ENCODE measurements at regions not wholly inside any gene's neighbourhood (a gene's known extent, or its start where the extent isn't known, plus 50 kb on each side); places are given as distances from the start of the nearest gene placed in this dataset.

GRCh38 chr4:74537459-74537858 is 92.5 kb downstream of the AREG start:
- TF ChIP-seq, protein P1, sequence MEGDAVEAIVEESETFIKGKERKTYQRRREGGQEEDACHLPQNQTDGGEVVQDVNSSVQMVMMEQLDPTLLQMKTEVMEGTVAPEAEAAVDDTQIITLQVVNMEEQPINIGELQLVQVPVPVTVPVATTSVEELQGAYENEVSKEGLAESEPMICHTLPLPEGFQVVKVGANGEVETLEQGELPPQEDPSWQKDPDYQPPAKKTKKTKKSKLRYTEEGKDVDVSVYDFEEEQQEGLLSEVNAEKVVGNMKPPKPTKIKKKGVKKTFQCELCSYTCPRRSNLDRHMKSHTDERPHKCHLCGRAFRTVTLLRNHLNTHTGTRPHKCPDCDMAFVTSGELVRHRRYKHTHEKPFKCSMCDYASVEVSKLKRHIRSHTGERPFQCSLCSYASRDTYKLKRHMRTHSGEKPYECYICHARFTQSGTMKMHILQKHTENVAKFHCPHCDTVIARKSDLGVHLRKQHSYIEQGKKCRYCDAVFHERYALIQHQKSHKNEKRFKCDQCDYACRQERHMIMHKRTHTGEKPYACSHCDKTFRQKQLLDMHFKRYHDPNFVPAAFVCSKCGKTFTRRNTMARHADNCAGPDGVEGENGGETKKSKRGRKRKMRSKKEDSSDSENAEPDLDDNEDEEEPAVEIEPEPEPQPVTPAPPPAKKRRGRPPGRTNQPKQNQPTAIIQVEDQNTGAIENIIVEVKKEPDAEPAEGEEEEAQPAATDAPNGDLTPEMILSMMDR (IDR thresholded peaks at IDR 0.05 in 4 of 5, conservative IDR thresholded peaks at IDR 0.05 in 1 of 5) = no peak
- no peak for TF ChIP-seq POLR2A (IDR thresholded peaks at IDR 0.05)
